SK-N-MC (cell line): ENCODE measurements at regions not wholly inside any gene's neighbourhood (a gene's known extent, or its start where the extent isn't known, plus 50 kb on each side); places are given as distances from the start of the nearest gene placed in this dataset.

Source experiments
- EZH2 ChIP-seq: fragments of 200-600 bp; sonication (generic); IDR thresholded peaks from one replicate; pipeline ENCODE4 v1.6.1; 2017; ENCODE audit warnings: antibody characterized with exemption
- FOXP2 ChIP-seq: optimal IDR thresholded peaks from 2 replicates; pipeline ENCODE3; 2011; ENCODE audit warnings: mild to moderate bottlenecking, moderate library complexity; ENCODE audit not compliant: insufficient read depth; ENCODE audit errors: extremely low read length, control extremely low read depth
- POLR2AphosphoS5 ChIP-seq: IDR thresholded peaks from 2 replicates; pipeline ENCODE4 v1.6.1; 2012; ENCODE audit warnings: mild to moderate bottlenecking, low read depth, low read length, borderline replicate concordance

DNA sequence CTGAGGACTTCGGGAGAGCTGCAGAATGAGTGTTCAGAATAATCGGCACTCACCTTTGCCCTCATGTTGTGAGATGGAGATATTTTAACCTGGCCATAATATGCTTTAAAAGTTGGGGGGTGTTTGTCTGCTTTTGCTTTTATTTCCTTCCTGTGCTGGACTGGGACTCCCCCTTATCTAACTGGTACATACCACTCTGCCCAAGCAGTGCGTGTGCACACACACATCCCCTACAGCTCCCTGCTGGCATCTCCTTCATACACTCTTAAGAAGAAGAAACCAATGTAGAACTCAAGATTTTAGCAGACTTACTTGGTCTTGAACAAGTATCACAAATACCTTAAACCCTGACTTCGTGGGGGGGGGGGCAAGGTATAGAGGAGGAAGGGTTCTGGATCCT is 146.2 kb upstream of the DMRT1 start:
- TF ChIP-seq POLR2AphosphoS5 (no peak), EZH2 (no peak), FOXP2 (no peak)
